Gastroesophageal sphincter (tissue), 2 donors: ENCODE measurements at regions not wholly inside any gene's neighbourhood (a gene's known extent, or its start where the extent isn't known, plus 50 kb on each side); places are given as distances from the start of the nearest gene placed in this dataset.

Source experiments
- POLR2A ChIP-seq, 2 donors: fragments of 450-650 bp; IDR thresholded peaks; one replicate each; pipeline ENCODE4 v1.6.1; 2017; ENCODE audit warnings: antibody characterized with exemption in 2 of 2, mild to moderate bottlenecking in 2 of 2, moderate library complexity in 1 of 2
- POLR2AphosphoS5 ChIP-seq: sonication (generic); formaldehyde crosslinking; IDR thresholded peaks from one replicate; pipeline ENCODE4 v1.6.1; 2017; ENCODE audit warnings: antibody characterized with exemption

- TF ChIP-seq POLR2AphosphoS5 (no peak), POLR2A (IDR thresholded peaks at IDR 0.05) (no peak)
Observed at GRCh38 chr2:37795456-37795855, 124.0 kb upstream of the CDC42EP3 start.
